HG02759 (cell line): ENCODE measurements at regions not wholly inside any gene's neighbourhood (a gene's known extent, or its start where the extent isn't known, plus 50 kb on each side); places are given as distances from the start of the nearest gene placed in this dataset.

Source experiments
- ATAC-seq: cut with Tn5 transposase; IDR thresholded peaks from one replicate; pipeline ENCODE4 v1.9.1; 2021; ENCODE audit warnings: mild to moderate bottlenecking, moderate library complexity; ENCODE audit not compliant: unreplicated experiment

- no peak for ATAC-seq
Observed at GRCh38 chr3:43156812-43157455, 51.1 kb upstream of the POMGNT2 start.

- no peak for ATAC-seq
Observed at GRCh38 chr3:43155464-43156121, 49.7 kb upstream of the POMGNT2 start.
